GM23338 (cell line): ENCODE measurements at regions not wholly inside any gene's neighbourhood (a gene's known extent, or its start where the extent isn't known, plus 50 kb on each side); places are given as distances from the start of the nearest gene placed in this dataset.

Experiments used
- ATAC-seq: fragments of 200-7000 bp; cut with Tn5 transposase; 3 replicates; pipeline ENCODE4 v1.9.1; 2020
- DNase-seq: peaks from one replicate; pipeline ENCODE4 v3.0.0-alpha.2; 2015; ENCODE audit warnings: low spot score
- H2AFZ ChIP-seq: fragments of 200-600 bp; sonication (generic); 2 replicates; pipeline ENCODE4 v1.8.0; 2016; ENCODE audit warnings: antibody characterized with exemption, mild to moderate bottlenecking, moderate library complexity
- H3F3A ChIP-seq: fragments of 200-600 bp; sonication (generic); replicated peaks from 2 replicates; pipeline ENCODE4 v1.8.0; 2017; ENCODE audit warnings: antibody characterized with exemption, mixed run types, low read depth
- H3K27ac ChIP-seq: fragments of 200-600 bp; sonication (generic); 2 replicates; pipeline ENCODE4 v1.6.1; 2016; ENCODE audit warnings: low read depth
- H3K27me3 ChIP-seq: fragments of 200-600 bp; sonication (generic); 2 replicates; pipeline ENCODE4 v1.8.0; 2016; ENCODE audit warnings: mild to moderate bottlenecking, mixed run types, moderate library complexity; ENCODE audit not compliant: insufficient read depth
- H3K36me3 ChIP-seq: fragments of 200-600 bp; sonication (generic); 2 replicates; pipeline ENCODE4 v1.8.0; 2016; ENCODE audit warnings: mild to moderate bottlenecking; ENCODE audit not compliant: insufficient read depth
- H3K4me1 ChIP-seq: fragments of 200-600 bp; sonication (generic); 2 replicates; pipeline ENCODE4 v1.8.0; 2016; ENCODE audit warnings: mild to moderate bottlenecking, moderate library complexity; ENCODE audit not compliant: insufficient read depth
- H3K4me2 ChIP-seq: fragments of 200-600 bp; sonication (generic); 2 replicates; pipeline ENCODE4 v1.7.1; 2017; ENCODE audit warnings: mixed run types
- H3K4me3 ChIP-seq: fragments of 200-600 bp; sonication (generic); 2 replicates; pipeline ENCODE4 v1.6.1; 2016; ENCODE audit warnings: mixed run types
- H3K79me2 ChIP-seq: fragments of 200-600 bp; sonication (generic); replicated peaks from 2 replicates; pipeline ENCODE4 v1.8.0; 2017; ENCODE audit warnings: mild to moderate bottlenecking; ENCODE audit not compliant: insufficient read depth
- H3K9me2 ChIP-seq: fragments of 200-600 bp; sonication (generic); 2 replicates; pipeline ENCODE4 v1.8.0; 2017; ENCODE audit not compliant: insufficient read depth
- H4K20me1 ChIP-seq: fragments of 200-600 bp; sonication (generic); replicated peaks from 2 replicates; pipeline ENCODE4 v1.8.0; 2017; ENCODE audit warnings: mild to moderate bottlenecking; ENCODE audit not compliant: insufficient read depth
- H3K27ac Mint-ChIP-seq: 2 replicates; pipeline ENCODE4 v1.8.0; 2020; ENCODE audit warnings: inconsistent platforms, mild to moderate bottlenecking, moderate library complexity, mixed read lengths
- H3K27me3 Mint-ChIP-seq: 3 replicates; pipeline ENCODE4 v1.8.0; 2022; ENCODE audit warnings: low read depth, mild to moderate bottlenecking, moderate library complexity, mixed read lengths, inconsistent platforms; ENCODE audit not compliant: insufficient read depth, poor library complexity
- H3K36me3 Mint-ChIP-seq: 3 replicates; pipeline ENCODE4 v1.8.0; 2021; ENCODE audit warnings: low read depth, mild to moderate bottlenecking, inconsistent platforms, moderate library complexity, mixed read lengths
- H3K4me1 Mint-ChIP-seq: 3 replicates; pipeline ENCODE4 v1.8.0; 2020; ENCODE audit warnings: mild to moderate bottlenecking, inconsistent platforms, mixed read lengths
- H3K4me3 Mint-ChIP-seq: 3 replicates; pipeline ENCODE4 v1.8.0; 2021; ENCODE audit warnings: moderate library complexity, mild to moderate bottlenecking, inconsistent platforms, mixed read lengths
- H3K9me3 Mint-ChIP-seq: 3 replicates; pipeline ENCODE4 v1.8.0; 2020; ENCODE audit warnings: moderate library complexity, mild to moderate bottlenecking, inconsistent platforms, mixed read lengths
- CREB1 ChIP-seq: fragments of 250-450 bp; sonication (Bioruptor Pico); IDR thresholded peaks from 2 replicates; pipeline ENCODE4 v1.5.0; 2020; ENCODE audit warnings: low read depth, mild to moderate bottlenecking, moderate library complexity
- EZH2 ChIP-seq: fragments of 200-600 bp; sonication (generic); IDR thresholded peaks from one replicate; pipeline ENCODE4 v1.8.0; 2017; ENCODE audit warnings: antibody characterized with exemption, mild to moderate bottlenecking, low read depth; ENCODE audit not compliant: unreplicated experiment
- EZH2phosphoT487 ChIP-seq: fragments of 200-600 bp; sonication (generic); IDR thresholded peaks from one replicate; pipeline ENCODE4 v1.8.1; 2018; ENCODE audit warnings: antibody characterized with exemption; ENCODE audit not compliant: unreplicated experiment
- NANOG ChIP-seq: IDR thresholded peaks from 2 replicates; pipeline ENCODE4 v1.6.1; 2016; ENCODE audit warnings: antibody characterized with exemption, borderline replicate concordance
- POLR2AphosphoS5 ChIP-seq: IDR thresholded peaks from 2 replicates; pipeline ENCODE4 v1.6.1; 2016; ENCODE audit warnings: antibody characterized with exemption, low read depth
- STAT1 ChIP-seq: IDR thresholded peaks from one replicate; pipeline ENCODE4 v1.6.1; 2016; ENCODE audit warnings: antibody characterized with exemption; ENCODE audit not compliant: unreplicated experiment
- ZNF114 ChIP-seq: fragments of 250-450 bp; sonication (Bioruptor Pico); IDR thresholded peaks from 2 replicates; pipeline ENCODE4 v1.5.0; 2020; ENCODE audit warnings: mild to moderate bottlenecking, moderate library complexity
- ZNF331 ChIP-seq: fragments of 250-450 bp; sonication (Bioruptor Pico); IDR thresholded peaks from 2 replicates; pipeline ENCODE4 v1.5.0; 2020; ENCODE audit warnings: low read depth, mild to moderate bottlenecking, moderate library complexity
- TF ChIP-seq, protein P1 (sequence below), 2 experiments: fragments of 200-600 bp in 1 of 2; sonication (generic) in 1 of 2; conservative IDR thresholded peaks; 2 replicates each; pipeline versions ENCODE4 v1.5.1 to v1.6.1; 2016 to 2017; ENCODE audit warnings: antibody characterized with exemption in 2 of 2, low read depth in 2 of 2, mild to moderate bottlenecking in 2 of 2, moderate library complexity in 1 of 2
- TF ChIP-seq, protein P2 (sequence below): fragments of 250-450 bp; sonication (Bioruptor Pico); IDR thresholded peaks from 2 replicates; pipeline ENCODE4 v1.5.0; 2020; ENCODE audit warnings: mild to moderate bottlenecking, moderate library complexity
- TF ChIP-seq, protein P3 (sequence below): IDR thresholded peaks from one replicate; pipeline ENCODE4 v1.6.1; 2018; ENCODE audit warnings: antibody characterized with exemption; ENCODE audit not compliant: unreplicated experiment

DNA sequence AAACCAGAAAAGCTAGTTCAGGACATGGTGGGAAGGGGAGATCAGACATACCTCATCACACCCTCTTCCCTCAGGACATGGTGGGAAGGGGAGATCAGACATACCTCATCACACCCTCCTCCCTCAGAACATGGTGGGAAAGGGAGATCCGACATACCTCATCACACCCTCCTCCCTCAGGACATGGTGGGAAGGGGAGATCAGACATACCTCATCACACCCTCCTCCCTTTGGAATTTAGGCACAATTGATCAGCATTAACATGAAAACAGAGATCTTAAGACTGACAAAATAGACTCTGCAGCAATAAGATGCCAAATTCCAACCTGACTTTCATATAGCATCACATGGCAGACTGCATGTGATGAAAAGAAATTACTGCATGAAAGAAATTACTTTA is 412.7 kb upstream of the ZNF717 start:
- H3K27ac Mint-ChIP-seq: peak overlapping the region; percentile 92
- H3K4me1 Mint-ChIP-seq: peaks cover 15% of the 10 kb centered on the region
- no peaks in the 10 kb centered on the region for H3F3A ChIP-seq
- H3K36me3 Mint-ChIP-seq: peaks cover 19% of the 10 kb centered on the region
- H2AFZ ChIP-seq: no peak overlapping the region
- H3K79me2 ChIP-seq: no peaks in the 10 kb centered on the region
- ATAC-seq: peak; percentile 85
- H3K9me3 Mint-ChIP-seq: peaks cover 3% of the 10 kb centered on the region; the same call in 1 of the 3 replicates
- no peaks in the 10 kb centered on the region for H3K27me3 ChIP-seq
- H3K4me1 ChIP-seq: no peaks in the 10 kb centered on the region
- H3K27me3 Mint-ChIP-seq: no peaks in the 10 kb centered on the region
- H3K4me3 Mint-ChIP-seq: no peak overlapping the region
- H3K36me3 ChIP-seq: no peaks in the 10 kb centered on the region
- no peak overlapping the region for H3K4me3 ChIP-seq
- H4K20me1 ChIP-seq: no peaks in the 10 kb centered on the region
- peak; percentile 83 for DNase-seq
- no peak overlapping the region; the same call in 1 of the 2 replicates for H3K27ac ChIP-seq
- TF ChIP-seq EZH2: no peak
- TF ChIP-seq, protein P1, sequence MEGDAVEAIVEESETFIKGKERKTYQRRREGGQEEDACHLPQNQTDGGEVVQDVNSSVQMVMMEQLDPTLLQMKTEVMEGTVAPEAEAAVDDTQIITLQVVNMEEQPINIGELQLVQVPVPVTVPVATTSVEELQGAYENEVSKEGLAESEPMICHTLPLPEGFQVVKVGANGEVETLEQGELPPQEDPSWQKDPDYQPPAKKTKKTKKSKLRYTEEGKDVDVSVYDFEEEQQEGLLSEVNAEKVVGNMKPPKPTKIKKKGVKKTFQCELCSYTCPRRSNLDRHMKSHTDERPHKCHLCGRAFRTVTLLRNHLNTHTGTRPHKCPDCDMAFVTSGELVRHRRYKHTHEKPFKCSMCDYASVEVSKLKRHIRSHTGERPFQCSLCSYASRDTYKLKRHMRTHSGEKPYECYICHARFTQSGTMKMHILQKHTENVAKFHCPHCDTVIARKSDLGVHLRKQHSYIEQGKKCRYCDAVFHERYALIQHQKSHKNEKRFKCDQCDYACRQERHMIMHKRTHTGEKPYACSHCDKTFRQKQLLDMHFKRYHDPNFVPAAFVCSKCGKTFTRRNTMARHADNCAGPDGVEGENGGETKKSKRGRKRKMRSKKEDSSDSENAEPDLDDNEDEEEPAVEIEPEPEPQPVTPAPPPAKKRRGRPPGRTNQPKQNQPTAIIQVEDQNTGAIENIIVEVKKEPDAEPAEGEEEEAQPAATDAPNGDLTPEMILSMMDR (conservative IDR thresholded peaks at IDR 0.05; ENCODE audit: low read depth in 2 of 2): no peak
- peak; percentile 61 for TF ChIP-seq CREB1 (CRISPR knock-in tag)
- TF ChIP-seq NANOG: peak; percentile 51; the same call in 1 of the 2 replicates
- TF ChIP-seq EZH2phosphoT487: no peak
- no peak for TF ChIP-seq ZNF114
- no peak for TF ChIP-seq ZNF331 (CRISPR knock-in tag)
- TF ChIP-seq, protein P2, sequence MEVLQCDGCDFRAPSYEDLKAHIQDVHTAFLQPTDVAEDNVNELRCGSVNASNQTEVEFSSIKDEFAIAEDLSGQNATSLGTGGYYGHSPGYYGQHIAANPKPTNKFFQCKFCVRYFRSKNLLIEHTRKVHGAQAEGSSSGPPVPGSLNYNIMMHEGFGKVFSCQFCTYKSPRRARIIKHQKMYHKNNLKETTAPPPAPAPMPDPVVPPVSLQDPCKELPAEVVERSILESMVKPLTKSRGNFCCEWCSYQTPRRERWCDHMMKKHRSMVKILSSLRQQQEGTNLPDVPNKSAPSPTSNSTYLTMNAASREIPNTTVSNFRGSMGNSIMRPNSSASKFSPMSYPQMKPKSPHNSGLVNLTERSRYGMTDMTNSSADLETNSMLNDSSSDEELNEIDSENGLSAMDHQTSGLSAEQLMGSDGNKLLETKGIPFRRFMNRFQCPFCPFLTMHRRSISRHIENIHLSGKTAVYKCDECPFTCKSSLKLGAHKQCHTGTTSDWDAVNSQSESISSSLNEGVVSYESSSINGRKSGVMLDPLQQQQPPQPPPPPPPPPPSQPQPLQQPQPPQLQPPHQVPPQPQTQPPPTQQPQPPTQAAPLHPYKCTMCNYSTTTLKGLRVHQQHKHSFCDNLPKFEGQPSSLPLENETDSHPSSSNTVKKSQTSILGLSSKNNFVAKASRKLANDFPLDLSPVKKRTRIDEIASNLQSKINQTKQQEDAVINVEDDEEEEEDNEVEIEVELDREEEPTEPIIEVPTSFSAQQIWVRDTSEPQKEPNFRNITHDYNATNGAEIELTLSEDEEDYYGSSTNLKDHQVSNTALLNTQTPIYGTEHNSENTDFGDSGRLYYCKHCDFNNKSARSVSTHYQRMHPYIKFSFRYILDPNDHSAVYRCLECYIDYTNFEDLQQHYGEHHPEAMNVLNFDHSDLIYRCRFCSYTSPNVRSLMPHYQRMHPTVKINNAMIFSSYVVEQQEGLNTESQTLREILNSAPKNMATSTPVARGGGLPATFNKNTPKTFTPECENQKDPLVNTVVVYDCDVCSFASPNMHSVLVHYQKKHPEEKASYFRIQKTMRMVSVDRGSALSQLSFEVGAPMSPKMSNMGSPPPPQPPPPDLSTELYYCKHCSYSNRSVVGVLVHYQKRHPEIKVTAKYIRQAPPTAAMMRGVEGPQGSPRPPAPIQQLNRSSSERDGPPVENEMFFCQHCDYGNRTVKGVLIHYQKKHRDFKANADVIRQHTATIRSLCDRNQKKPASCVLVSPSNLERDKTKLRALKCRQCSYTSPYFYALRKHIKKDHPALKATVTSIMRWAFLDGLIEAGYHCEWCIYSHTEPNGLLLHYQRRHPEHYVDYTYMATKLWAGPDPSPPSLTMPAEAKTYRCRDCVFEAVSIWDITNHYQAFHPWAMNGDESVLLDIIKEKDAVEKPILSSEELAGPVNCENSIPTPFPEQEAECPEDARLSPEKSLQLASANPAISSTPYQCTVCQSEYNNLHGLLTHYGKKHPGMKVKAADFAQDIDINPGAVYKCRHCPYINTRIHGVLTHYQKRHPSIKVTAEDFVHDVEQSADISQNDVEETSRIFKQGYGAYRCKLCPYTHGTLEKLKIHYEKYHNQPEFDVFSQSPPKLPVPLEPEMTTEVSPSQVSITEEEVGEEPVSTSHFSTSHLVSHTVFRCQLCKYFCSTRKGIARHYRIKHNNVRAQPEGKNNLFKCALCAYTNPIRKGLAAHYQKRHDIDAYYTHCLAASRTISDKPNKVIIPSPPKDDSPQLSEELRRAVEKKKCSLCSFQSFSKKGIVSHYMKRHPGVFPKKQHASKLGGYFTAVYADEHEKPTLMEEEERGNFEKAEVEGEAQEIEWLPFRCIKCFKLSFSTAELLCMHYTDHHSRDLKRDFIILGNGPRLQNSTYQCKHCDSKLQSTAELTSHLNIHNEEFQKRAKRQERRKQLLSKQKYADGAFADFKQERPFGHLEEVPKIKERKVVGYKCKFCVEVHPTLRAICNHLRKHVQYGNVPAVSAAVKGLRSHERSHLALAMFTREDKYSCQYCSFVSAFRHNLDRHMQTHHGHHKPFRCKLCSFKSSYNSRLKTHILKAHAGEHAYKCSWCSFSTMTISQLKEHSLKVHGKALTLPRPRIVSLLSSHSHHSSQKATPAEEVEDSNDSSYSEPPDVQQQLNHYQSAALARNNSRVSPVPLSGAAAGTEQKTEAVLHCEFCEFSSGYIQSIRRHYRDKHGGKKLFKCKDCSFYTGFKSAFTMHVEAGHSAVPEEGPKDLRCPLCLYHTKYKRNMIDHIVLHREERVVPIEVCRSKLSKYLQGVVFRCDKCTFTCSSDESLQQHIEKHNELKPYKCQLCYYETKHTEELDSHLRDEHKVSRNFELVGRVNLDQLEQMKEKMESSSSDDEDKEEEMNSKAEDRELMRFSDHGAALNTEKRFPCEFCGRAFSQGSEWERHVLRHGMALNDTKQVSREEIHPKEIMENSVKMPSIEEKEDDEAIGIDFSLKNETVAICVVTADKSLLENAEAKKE (CRISPR knock-in tag): 0 out of 2 replicates have a peak, but pooled peaks have one; percentile 35
- TF ChIP-seq, protein P3, sequence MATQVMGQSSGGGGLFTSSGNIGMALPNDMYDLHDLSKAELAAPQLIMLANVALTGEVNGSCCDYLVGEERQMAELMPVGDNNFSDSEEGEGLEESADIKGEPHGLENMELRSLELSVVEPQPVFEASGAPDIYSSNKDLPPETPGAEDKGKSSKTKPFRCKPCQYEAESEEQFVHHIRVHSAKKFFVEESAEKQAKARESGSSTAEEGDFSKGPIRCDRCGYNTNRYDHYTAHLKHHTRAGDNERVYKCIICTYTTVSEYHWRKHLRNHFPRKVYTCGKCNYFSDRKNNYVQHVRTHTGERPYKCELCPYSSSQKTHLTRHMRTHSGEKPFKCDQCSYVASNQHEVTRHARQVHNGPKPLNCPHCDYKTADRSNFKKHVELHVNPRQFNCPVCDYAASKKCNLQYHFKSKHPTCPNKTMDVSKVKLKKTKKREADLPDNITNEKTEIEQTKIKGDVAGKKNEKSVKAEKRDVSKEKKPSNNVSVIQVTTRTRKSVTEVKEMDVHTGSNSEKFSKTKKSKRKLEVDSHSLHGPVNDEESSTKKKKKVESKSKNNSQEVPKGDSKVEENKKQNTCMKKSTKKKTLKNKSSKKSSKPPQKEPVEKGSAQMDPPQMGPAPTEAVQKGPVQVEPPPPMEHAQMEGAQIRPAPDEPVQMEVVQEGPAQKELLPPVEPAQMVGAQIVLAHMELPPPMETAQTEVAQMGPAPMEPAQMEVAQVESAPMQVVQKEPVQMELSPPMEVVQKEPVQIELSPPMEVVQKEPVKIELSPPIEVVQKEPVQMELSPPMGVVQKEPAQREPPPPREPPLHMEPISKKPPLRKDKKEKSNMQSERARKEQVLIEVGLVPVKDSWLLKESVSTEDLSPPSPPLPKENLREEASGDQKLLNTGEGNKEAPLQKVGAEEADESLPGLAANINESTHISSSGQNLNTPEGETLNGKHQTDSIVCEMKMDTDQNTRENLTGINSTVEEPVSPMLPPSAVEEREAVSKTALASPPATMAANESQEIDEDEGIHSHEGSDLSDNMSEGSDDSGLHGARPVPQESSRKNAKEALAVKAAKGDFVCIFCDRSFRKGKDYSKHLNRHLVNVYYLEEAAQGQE: no peak
- TF ChIP-seq POLR2AphosphoS5: no peak
- no peak for TF ChIP-seq STAT1
- peaks cover 19% of the 10 kb centered on the region for H3K9me2 ChIP-seq
- H3K4me2 ChIP-seq: no peak overlapping the region
